Liver (tissue), 8 donors: ENCODE measurements at regions not wholly inside any gene's neighbourhood (a gene's known extent, or its start where the extent isn't known, plus 50 kb on each side); places are given as distances from the start of the nearest gene placed in this dataset.

Experiments used
- DNase-seq: peaks from one replicate; pipeline ENCODE4 v3.0.0-alpha.2; 2017; ENCODE audit warnings: low spot score
- H3K27ac ChIP-seq, 2 donors: one replicate each; pipeline ENCODE4 v1.7.0; 2013; ENCODE audit warnings: inconsistent platforms in 2 of 2, low read length in 2 of 2, control low read depth in 1 of 2, low read depth in 1 of 2, mild to moderate bottlenecking in 1 of 2
- H3K27me3 ChIP-seq, 4 donors: one replicate each; pipeline versions ENCODE4 v1.6.1 to v1.7.0; 2013; ENCODE audit warnings: low read length in 3 of 4, inconsistent platforms in 1 of 4, mild to moderate bottlenecking in 1 of 4, moderate library complexity in 1 of 4; ENCODE audit not compliant: control insufficient read depth in 4 of 4, insufficient read depth in 4 of 4
- H3K36me3 ChIP-seq, 4 donors: one replicate each; pipeline versions ENCODE4 v1.6.1 to v1.7.0; 2013; ENCODE audit warnings: low read length in 3 of 4, mild to moderate bottlenecking in 3 of 4, low read depth in 1 of 4, moderate library complexity in 1 of 4; ENCODE audit not compliant: control insufficient read depth in 4 of 4, insufficient read depth in 3 of 4
- H3K4me1 ChIP-seq, 4 donors: one replicate each; pipeline versions ENCODE4 v1.6.1 to v1.7.0; 2013; ENCODE audit warnings: low read length in 3 of 4, mild to moderate bottlenecking in 3 of 4, moderate library complexity in 1 of 4; ENCODE audit not compliant: control insufficient read depth in 4 of 4, insufficient read depth in 4 of 4
- H3K4me3 ChIP-seq, 3 donors: one replicate each; pipeline versions ENCODE4 v1.6.1 to v1.7.0; 2013; ENCODE audit warnings: low read length in 3 of 3, control low read depth in 1 of 3, low read depth in 1 of 3, mild to moderate bottlenecking in 1 of 3
- H3K9ac ChIP-seq, 2 donors: one replicate each; pipeline ENCODE4 v1.7.0; 2013; ENCODE audit warnings: low read length in 2 of 2, mild to moderate bottlenecking in 2 of 2, moderate library complexity in 2 of 2, control low read depth in 1 of 2, low read depth in 1 of 2
- H3K9me3 ChIP-seq, 4 donors: one replicate each; pipeline versions ENCODE4 v1.6.1 to v1.7.0; 2013; ENCODE audit warnings: low read length in 3 of 4; ENCODE audit not compliant: control insufficient read depth in 4 of 4
- ATF3 ChIP-seq: IDR thresholded peaks from 2 replicates; pipeline ENCODE4 v1.6.1; 2016; ENCODE audit warnings: antibody characterized with exemption
- CTCF ChIP-seq: fragments of 150-350 bp; IDR thresholded peaks from 2 replicates; pipeline ENCODE4 v1.5.1; 2017; ENCODE audit warnings: improper control_type of control experiment, low read depth, low read length; ENCODE audit not compliant: missing input control
- EGR1 ChIP-seq, 2 donors: IDR thresholded peaks; 2 replicates each; pipeline ENCODE4 v1.6.1; 2016 to 2018; ENCODE audit warnings: antibody characterized with exemption in 2 of 2, low read depth in 2 of 2
- FOXA1 ChIP-seq: IDR thresholded peaks from 2 replicates; pipeline ENCODE4 v1.6.1; 2016; ENCODE audit warnings: antibody characterized with exemption
- FOXA2 ChIP-seq: IDR thresholded peaks from 2 replicates; pipeline ENCODE4 v1.6.1; 2016; ENCODE audit warnings: antibody characterized with exemption
- GABPA ChIP-seq, 2 donors: IDR thresholded peaks in 1 of 2; conservative IDR thresholded peaks in 1 of 2; 2 replicates each; pipeline ENCODE4 v1.6.1; 2016; ENCODE audit warnings: antibody characterized with exemption in 2 of 2, mild to moderate bottlenecking in 1 of 2, moderate library complexity in 1 of 2
- HNF4A ChIP-seq, 2 donors: conservative IDR thresholded peaks; 2 replicates each; pipeline ENCODE4 v1.6.1; 2016; ENCODE audit warnings: antibody characterized with exemption in 2 of 2, mild to moderate bottlenecking in 2 of 2
- HNF4G ChIP-seq: IDR thresholded peaks from 2 replicates; pipeline ENCODE4 v1.6.1; 2016; ENCODE audit warnings: antibody characterized with exemption
- JUND ChIP-seq, 2 donors: IDR thresholded peaks; 2 replicates each; pipeline ENCODE4 v1.6.1; 2016; ENCODE audit warnings: antibody characterized with exemption in 2 of 2
- NR2F2 ChIP-seq: IDR thresholded peaks from 2 replicates; pipeline ENCODE4 v1.6.1; 2016; ENCODE audit warnings: antibody characterized with exemption
- RAD21 ChIP-seq, 2 donors: IDR thresholded peaks; 2 replicates each; pipeline ENCODE4 v1.6.1; 2016; ENCODE audit warnings: antibody characterized with exemption in 2 of 2, mild to moderate bottlenecking in 2 of 2
- RXRA ChIP-seq, 2 donors: IDR thresholded peaks; 2 replicates each; pipeline ENCODE4 v1.6.1; 2017 to 2018; ENCODE audit warnings: antibody characterized with exemption in 2 of 2, mild to moderate bottlenecking in 1 of 2
- SP1 ChIP-seq: IDR thresholded peaks from 2 replicates; pipeline ENCODE4 v1.6.1; 2018; ENCODE audit warnings: antibody characterized with exemption, mild to moderate bottlenecking
- TAF1 ChIP-seq: conservative IDR thresholded peaks from 2 replicates; pipeline ENCODE4 v1.6.1; 2016; ENCODE audit warnings: antibody characterized with exemption, mild to moderate bottlenecking
- YY1 ChIP-seq: IDR thresholded peaks from 2 replicates; pipeline ENCODE4 v1.6.1; 2016; ENCODE audit warnings: antibody characterized with exemption, mild to moderate bottlenecking
- WGBS: extraction: QIAGEN DNeasy Blood & Tissue Kit; methylation state at CpG from one replicate; pipeline ENCODE4 v1.1.7; 2013; 5-methylcytosine and 5-hydroxymethylcytosine counted together
- TF ChIP-seq, protein P1 (sequence below): IDR thresholded peaks from 2 replicates; pipeline ENCODE4 v1.6.1; 2016; ENCODE audit warnings: antibody characterized with exemption
- TF ChIP-seq, protein P2 (sequence below): IDR thresholded peaks from 2 replicates; pipeline ENCODE4 v1.6.1; 2016; ENCODE audit warnings: antibody characterized with exemption, mild to moderate bottlenecking
- TF ChIP-seq, protein P3 (sequence below): IDR thresholded peaks from 2 replicates; pipeline ENCODE4 v1.6.1; 2016; ENCODE audit warnings: antibody characterized with exemption
- donor health status: healthy.
- donor health status: healthy.
- donor health status: healthy.
- donor health status: healthy.
- donor health status: healthy.

DNA sequence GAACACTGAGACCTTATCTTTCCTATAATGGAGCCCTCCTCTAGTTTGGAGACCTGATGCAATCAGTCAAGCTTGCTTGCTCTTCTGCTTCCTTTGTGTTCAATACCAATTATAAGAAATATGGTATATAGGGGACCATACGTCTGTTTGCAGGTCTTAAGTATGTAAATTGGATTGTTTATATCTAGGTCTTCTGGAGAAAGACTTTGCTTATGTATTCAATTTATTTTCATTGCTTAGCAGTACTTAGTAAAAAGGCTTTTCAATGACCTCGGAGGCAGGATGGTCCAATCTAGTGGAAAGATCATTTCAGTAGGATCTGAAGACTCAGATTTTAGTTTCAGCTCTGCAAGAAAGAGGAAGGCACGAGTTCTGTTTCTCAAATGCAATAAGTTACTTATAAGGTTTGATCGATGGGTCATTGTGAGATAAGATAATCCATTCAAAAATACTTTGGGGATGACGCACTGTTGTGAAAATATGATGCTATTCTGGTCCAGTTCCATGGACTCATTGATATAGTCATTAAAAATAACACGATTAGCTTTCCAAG lies 571.6 kb downstream of the SH2D4B start:
- 68% methylated on average over 6 of the region's 6 CpGs for WGBS
- H3K9ac ChIP-seq, result no peak overlapping the region
- H3K4me1 ChIP-seq, result no peaks in the 10 kb centered on the region
- no peaks in the 10 kb centered on the region for H3K9me3 ChIP-seq
- H3K4me3 ChIP-seq, result no peak overlapping the region
- no peak overlapping the region for H3K27ac ChIP-seq
- no peaks in the 10 kb centered on the region for H3K36me3 ChIP-seq
- TF ChIP-seq TAF1, result no peak
- TF ChIP-seq FOXA2, result no peak
- no peak for TF ChIP-seq NR2F2
- TF ChIP-seq HNF4G, result no peak
- TF ChIP-seq, protein P1, sequence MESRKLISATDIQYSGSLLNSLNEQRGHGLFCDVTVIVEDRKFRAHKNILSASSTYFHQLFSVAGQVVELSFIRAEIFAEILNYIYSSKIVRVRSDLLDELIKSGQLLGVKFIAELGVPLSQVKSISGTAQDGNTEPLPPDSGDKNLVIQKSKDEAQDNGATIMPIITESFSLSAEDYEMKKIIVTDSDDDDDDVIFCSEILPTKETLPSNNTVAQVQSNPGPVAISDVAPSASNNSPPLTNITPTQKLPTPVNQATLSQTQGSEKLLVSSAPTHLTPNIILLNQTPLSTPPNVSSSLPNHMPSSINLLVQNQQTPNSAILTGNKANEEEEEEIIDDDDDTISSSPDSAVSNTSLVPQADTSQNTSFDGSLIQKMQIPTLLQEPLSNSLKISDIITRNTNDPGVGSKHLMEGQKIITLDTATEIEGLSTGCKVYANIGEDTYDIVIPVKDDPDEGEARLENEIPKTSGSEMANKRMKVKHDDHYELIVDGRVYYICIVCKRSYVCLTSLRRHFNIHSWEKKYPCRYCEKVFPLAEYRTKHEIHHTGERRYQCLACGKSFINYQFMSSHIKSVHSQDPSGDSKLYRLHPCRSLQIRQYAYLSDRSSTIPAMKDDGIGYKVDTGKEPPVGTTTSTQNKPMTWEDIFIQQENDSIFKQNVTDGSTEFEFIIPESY, result no peak
- TF ChIP-seq, protein P2, sequence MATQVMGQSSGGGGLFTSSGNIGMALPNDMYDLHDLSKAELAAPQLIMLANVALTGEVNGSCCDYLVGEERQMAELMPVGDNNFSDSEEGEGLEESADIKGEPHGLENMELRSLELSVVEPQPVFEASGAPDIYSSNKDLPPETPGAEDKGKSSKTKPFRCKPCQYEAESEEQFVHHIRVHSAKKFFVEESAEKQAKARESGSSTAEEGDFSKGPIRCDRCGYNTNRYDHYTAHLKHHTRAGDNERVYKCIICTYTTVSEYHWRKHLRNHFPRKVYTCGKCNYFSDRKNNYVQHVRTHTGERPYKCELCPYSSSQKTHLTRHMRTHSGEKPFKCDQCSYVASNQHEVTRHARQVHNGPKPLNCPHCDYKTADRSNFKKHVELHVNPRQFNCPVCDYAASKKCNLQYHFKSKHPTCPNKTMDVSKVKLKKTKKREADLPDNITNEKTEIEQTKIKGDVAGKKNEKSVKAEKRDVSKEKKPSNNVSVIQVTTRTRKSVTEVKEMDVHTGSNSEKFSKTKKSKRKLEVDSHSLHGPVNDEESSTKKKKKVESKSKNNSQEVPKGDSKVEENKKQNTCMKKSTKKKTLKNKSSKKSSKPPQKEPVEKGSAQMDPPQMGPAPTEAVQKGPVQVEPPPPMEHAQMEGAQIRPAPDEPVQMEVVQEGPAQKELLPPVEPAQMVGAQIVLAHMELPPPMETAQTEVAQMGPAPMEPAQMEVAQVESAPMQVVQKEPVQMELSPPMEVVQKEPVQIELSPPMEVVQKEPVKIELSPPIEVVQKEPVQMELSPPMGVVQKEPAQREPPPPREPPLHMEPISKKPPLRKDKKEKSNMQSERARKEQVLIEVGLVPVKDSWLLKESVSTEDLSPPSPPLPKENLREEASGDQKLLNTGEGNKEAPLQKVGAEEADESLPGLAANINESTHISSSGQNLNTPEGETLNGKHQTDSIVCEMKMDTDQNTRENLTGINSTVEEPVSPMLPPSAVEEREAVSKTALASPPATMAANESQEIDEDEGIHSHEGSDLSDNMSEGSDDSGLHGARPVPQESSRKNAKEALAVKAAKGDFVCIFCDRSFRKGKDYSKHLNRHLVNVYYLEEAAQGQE, result no peak
- no peak for TF ChIP-seq GABPA (IDR thresholded peaks at IDR 0.05 in 1 of 2, conservative IDR thresholded peaks at IDR 0.05 in 1 of 2)
- TF ChIP-seq RAD21 (IDR thresholded peaks at IDR 0.05), result no peak
- TF ChIP-seq YY1, result no peak
- no peak for TF ChIP-seq SP1
- TF ChIP-seq JUND (IDR thresholded peaks at IDR 0.05), result no peak
- TF ChIP-seq, protein P3, sequence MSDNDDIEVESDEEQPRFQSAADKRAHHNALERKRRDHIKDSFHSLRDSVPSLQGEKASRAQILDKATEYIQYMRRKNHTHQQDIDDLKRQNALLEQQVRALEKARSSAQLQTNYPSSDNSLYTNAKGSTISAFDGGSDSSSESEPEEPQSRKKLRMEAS, result no peak
- no peak for TF ChIP-seq FOXA1
- no peak for TF ChIP-seq EGR1 (IDR thresholded peaks at IDR 0.05; ENCODE audit: low read depth in 2 of 2)
- TF ChIP-seq ATF3, result no peak
- TF ChIP-seq CTCF, result no peak
- TF ChIP-seq RXRA (IDR thresholded peaks at IDR 0.05), result no peak
- TF ChIP-seq HNF4A (conservative IDR thresholded peaks at IDR 0.05), result no peak
- no peaks in the 10 kb centered on the region for H3K27me3 ChIP-seq
- no peak for DNase-seq
